Lower leg skin (tissue), 4 donors: ENCODE measurements at regions not wholly inside any gene's neighbourhood (a gene's known extent, or its start where the extent isn't known, plus 50 kb on each side); places are given as distances from the start of the nearest gene placed in this dataset.

Experiments used
- DNase-seq, 2 donors: peaks; one replicate each; pipeline ENCODE4 v3.0.0-alpha.2; 2019; ENCODE audit warnings: low spot score in 2 of 2
- H3K4me3 ChIP-seq: fragments of 200-600 bp; sonication (generic); 2 replicates; pipeline ENCODE4 v1.5.1; 2017; ENCODE audit warnings: mild to moderate bottlenecking, low read depth; ENCODE audit not compliant: poor library complexity, severe bottlenecking
- POLR2A ChIP-seq, 2 donors: fragments of 450-650 bp; IDR thresholded peaks; one replicate each; pipeline ENCODE4 v1.6.1; 2016 to 2017; ENCODE audit warnings: antibody characterized with exemption in 2 of 2, mild to moderate bottlenecking in 1 of 2, moderate library complexity in 1 of 2
- WGBS, 2 donors: methylation state at CpG; one replicate each; pipeline ENCODE4 v1.1.5; 2018; 5-methylcytosine and 5-hydroxymethylcytosine counted together
- intact Hi-C: fragments of 100-400 bp; cut with DNase I; formaldehyde crosslinking; loops from one replicate; pipeline ENCODE4 v1.15.0; 2023; ENCODE audit warnings: low total_unique reads
- TF ChIP-seq, protein P1 (sequence below), 3 donors: fragments of 450-650 bp; IDR thresholded peaks; one replicate each; pipeline ENCODE4 v1.5.1; 2016; ENCODE audit warnings: antibody characterized with exemption in 3 of 3, mild to moderate bottlenecking in 3 of 3, moderate library complexity in 2 of 3

DNA sequence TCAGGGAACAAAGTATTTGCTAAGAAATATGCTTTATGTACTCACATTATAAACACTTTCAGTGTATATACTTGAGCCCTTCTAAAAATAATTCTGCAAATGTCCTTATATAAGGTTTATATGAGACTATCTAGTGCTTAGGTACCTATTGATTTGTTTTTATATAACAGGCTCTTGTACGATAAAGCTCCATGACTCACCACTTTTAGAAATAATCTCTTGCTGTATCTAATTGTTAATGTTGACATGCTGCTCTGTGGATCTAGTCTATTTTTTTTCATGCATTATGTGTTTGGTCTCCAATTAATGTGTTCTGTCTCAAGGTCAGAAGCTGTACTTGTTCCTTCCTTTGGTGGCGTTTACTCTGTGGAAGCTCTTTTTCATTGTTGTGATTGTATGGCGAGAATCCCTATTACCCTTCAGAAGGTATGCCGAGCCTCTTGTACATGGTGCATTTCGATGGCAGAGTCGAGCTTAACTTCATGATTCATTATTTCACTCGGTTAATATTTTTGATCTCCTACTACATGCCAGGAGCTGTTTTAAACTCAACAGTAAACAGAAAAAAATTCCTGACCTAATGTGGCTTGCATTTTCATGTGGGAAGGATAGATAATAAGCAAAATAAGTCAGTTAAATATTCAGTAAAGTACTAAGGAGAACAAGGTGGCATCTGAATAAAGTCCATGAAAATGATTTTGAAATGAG, 361.6 kb downstream of the COG6 start:
- intact Hi-C loops, result no loop called here
- DNase-seq, result no peak
- WGBS, 2 donors, result 60 to 73% methylated on average over 7 of the region's 7 CpGs
- H3K4me3 ChIP-seq, result no peak overlapping the region
- no peak for TF ChIP-seq POLR2A (IDR thresholded peaks at IDR 0.05)

DNA sequence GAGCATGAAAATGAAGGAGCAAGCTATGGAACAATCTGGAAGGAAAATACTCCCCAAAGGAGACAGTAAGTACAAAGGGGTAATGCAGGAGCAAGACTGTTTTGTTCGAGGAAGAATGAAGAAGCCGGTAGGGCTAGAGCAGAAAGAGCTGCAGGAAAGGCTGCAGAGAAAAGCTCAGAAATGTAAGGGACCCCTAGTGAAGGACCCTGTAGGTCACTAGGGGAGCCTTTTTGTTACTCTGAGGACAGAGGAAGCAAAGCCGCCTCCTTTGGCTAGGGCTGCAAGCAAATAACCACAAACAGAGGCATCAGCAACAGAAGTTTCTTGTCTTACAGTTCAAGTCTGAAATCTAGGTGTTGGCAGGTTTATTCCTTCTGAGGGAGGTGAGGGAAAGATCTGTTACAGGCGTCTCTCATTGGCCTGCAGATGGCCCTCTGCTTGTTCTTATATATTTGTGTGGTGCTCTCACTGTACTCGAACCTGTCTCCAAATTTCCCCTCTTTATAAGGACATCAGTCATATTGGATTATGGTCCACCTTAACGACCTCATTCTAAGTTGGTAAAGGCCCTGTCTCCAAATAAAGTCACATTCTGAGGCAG, 362.3 kb downstream of the COG6 start:
- intact Hi-C loops, result no loop called here
- DNase-seq, result no peak
- 88% methylated on average over 6 of the region's 6 CpGs for WGBS, 2 donors
- TF ChIP-seq, protein P1, sequence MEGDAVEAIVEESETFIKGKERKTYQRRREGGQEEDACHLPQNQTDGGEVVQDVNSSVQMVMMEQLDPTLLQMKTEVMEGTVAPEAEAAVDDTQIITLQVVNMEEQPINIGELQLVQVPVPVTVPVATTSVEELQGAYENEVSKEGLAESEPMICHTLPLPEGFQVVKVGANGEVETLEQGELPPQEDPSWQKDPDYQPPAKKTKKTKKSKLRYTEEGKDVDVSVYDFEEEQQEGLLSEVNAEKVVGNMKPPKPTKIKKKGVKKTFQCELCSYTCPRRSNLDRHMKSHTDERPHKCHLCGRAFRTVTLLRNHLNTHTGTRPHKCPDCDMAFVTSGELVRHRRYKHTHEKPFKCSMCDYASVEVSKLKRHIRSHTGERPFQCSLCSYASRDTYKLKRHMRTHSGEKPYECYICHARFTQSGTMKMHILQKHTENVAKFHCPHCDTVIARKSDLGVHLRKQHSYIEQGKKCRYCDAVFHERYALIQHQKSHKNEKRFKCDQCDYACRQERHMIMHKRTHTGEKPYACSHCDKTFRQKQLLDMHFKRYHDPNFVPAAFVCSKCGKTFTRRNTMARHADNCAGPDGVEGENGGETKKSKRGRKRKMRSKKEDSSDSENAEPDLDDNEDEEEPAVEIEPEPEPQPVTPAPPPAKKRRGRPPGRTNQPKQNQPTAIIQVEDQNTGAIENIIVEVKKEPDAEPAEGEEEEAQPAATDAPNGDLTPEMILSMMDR (IDR thresholded peaks at IDR 0.05), result no peak
- TF ChIP-seq POLR2A (IDR thresholded peaks at IDR 0.05), result no peak
- no peak overlapping the region for H3K4me3 ChIP-seq

DNA sequence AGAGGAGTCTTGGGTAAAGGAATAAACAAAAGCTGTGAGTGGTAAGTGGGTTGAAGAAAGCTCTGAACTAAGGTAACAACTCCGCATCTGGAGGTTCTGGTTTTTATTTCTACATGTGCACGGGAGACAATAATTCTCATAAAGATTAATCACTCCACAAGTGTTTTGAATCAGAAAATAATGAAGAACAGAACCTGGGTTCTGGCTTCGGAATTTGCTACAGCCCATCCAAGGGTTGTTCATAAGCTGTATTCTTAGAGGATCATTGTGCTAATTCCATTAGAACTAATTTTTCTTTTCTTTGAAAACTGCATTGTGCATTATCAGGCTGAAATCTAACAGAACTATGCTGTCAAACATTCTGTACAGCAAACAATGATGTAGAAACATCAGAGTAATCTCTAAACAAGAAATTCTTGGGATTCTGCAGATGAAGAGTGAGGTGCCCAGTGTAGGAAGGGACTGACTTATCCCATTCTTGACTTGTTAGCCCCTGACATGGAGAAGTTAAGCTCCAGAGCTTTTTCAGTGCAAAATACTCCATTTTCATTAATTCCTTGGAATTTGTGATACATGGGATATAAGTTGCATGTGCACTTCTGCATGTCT, 368.2 kb downstream of the COG6 start:
- no peak for DNase-seq
- H3K4me3 ChIP-seq, result no peak overlapping the region
- intact Hi-C loops, result no loop called here
- TF ChIP-seq, protein P1 (IDR thresholded peaks at IDR 0.05), result no peak
- no peak for TF ChIP-seq POLR2A (IDR thresholded peaks at IDR 0.05)
- 62 to 69% methylated on average over 3 of the region's 3 CpGs for WGBS, 2 donors

DNA sequence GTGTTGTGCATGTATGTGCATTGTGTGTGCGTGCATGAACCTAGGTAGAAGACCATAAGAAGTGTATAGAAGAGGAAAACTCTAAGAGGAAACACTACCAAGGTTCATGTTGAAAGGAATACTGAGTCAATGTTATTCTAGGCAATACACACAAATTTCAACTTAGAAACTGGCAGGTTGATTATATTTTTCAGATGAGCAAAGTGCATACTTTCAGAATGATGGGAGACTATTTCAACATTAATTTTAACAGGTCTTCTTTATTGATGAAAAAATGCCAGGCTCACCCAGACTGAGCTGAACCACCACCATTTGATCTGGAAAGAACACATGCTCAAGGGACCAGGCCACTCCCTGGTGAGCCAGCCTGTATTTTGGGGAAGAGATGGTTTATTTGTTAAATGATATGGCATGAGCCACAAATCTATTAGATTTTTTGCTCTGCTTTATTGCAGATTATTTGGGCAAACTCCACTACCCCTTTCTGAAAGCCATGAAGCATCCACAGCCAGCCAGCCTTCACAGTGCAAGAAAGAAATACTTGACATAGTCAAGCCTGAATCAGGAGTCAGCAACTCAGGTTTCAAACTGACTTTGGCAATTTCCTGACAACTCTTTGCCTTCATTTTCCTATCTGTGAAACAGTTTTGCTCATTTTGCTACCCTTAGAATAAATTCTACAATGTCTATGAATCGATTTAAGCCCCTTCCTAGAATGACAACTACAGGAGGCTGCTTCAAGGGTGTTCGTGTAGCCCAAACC, 368.9 kb downstream of the COG6 start:
- WGBS, 2 donors, result 86 to 87% methylated on average over 3 of the region's 3 CpGs
- TF ChIP-seq, protein P1 (IDR thresholded peaks at IDR 0.05), result no peak
- no peak for TF ChIP-seq POLR2A (IDR thresholded peaks at IDR 0.05)
- intact Hi-C loops, result no loop called here
- no peak for DNase-seq
- no peak overlapping the region for H3K4me3 ChIP-seq

DNA sequence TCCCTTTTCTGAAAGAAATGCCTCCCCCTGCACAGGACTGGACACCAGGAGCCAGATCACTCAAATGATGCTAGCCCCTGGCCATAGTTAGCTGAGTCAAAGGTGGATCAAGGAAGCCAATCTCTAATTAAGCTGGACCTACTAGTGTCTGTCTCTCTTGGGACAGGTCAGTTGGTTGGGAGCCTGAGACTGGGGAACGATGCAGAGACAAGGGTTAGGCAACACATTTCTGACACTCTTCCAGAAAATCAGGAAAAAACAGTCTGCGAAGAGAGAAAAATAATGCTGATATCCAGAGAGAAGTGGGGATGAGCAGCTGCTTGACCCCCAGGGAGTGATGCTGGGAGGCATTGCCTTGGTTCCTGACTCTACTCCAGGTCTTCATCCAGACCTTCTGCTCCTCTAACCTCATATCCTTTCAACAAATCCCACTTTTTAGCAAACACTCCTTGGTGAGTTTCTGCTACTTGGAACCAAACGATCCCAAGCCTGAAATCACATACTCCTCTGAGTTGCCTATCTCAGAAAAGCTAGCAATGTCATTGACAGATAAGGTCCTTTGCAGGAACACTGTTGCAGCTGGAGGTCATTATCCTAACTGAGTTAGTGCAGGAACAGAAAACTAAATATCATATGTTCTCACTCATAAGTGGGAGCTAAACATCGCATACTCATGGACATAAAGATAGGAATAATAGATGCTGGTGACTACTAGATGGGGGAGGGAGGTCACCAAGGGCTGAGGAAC, 369.7 kb downstream of the COG6 start:
- DNase-seq, result no peak
- 65 to 74% methylated on average over 4 of the region's 4 CpGs for WGBS, 2 donors
- intact Hi-C loops, result no loop called here
- H3K4me3 ChIP-seq, result no peak overlapping the region
- TF ChIP-seq POLR2A (IDR thresholded peaks at IDR 0.05), result no peak
- TF ChIP-seq, protein P1 (IDR thresholded peaks at IDR 0.05), result no peak
